ENCODE measurements at regions not wholly inside any gene's neighbourhood (a gene's known extent, or its start where the extent isn't known, plus 50 kb on each side); places are given as distances from the start of the nearest gene placed in this dataset.

DNA sequence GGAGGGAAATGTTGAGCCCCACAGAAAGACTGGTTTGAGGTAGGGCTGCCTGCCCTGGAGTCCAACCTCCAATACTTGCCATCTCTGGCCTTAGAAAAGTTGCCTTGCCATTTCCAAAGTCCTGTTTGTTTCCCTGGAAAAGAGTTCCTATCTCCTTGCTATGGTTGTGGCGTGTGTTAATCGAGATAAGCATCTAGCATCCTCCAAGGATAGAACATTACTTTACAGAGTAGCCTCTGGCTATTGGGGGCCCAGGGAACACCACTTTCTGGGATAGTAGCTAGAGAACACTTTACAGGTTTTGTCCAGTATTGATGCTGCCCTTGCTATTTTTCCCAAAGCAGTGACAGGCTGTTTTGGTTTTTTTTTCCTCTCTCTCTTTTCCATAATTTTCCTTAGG lies 57.4 kb upstream of the SASH1 start:
- TF ChIP-seq, protein P1, sequence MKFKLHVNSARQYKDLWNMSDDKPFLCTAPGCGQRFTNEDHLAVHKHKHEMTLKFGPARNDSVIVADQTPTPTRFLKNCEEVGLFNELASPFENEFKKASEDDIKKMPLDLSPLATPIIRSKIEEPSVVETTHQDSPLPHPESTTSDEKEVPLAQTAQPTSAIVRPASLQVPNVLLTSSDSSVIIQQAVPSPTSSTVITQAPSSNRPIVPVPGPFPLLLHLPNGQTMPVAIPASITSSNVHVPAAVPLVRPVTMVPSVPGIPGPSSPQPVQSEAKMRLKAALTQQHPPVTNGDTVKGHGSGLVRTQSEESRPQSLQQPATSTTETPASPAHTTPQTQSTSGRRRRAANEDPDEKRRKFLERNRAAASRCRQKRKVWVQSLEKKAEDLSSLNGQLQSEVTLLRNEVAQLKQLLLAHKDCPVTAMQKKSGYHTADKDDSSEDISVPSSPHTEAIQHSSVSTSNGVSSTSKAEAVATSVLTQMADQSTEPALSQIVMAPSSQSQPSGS (CRISPR knock-in tag; IDR thresholded peaks at IDR 0.05; ENCODE audit: borderline replicate concordance, low read depth) = no peak
- TF ChIP-seq ZSCAN18 (CRISPR knock-in tag; IDR thresholded peaks at IDR 0.05) (no peak), IRF2 (CRISPR knock-in tag; IDR thresholded peaks at IDR 0.05; ENCODE audit: borderline replicate concordance, low read depth) (no peak)
- TF ChIP-seq, protein P2, sequence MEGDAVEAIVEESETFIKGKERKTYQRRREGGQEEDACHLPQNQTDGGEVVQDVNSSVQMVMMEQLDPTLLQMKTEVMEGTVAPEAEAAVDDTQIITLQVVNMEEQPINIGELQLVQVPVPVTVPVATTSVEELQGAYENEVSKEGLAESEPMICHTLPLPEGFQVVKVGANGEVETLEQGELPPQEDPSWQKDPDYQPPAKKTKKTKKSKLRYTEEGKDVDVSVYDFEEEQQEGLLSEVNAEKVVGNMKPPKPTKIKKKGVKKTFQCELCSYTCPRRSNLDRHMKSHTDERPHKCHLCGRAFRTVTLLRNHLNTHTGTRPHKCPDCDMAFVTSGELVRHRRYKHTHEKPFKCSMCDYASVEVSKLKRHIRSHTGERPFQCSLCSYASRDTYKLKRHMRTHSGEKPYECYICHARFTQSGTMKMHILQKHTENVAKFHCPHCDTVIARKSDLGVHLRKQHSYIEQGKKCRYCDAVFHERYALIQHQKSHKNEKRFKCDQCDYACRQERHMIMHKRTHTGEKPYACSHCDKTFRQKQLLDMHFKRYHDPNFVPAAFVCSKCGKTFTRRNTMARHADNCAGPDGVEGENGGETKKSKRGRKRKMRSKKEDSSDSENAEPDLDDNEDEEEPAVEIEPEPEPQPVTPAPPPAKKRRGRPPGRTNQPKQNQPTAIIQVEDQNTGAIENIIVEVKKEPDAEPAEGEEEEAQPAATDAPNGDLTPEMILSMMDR (IDR thresholded peaks at IDR 0.05) = no peak
